HG02798 (cell line): ENCODE measurements at regions not wholly inside any gene's neighbourhood (a gene's known extent, or its start where the extent isn't known, plus 50 kb on each side); places are given as distances from the start of the nearest gene placed in this dataset.

Experiments
- ATAC-seq: cut with Tn5 transposase; IDR thresholded peaks from one replicate; pipeline ENCODE4 v1.9.1; 2021; ENCODE audit warnings: mild to moderate bottlenecking; ENCODE audit not compliant: unreplicated experiment, poor library complexity

- ATAC-seq, result no peak
Observed at GRCh38 chr1:110816945-110817344, 56.0 kb upstream of the CD53 start.

GRCh38 chr1:110811529-110811928, 61.4 kb upstream of the CD53 start:
- no peak for ATAC-seq

GRCh38 chr1:110800079-110800478, 72.9 kb upstream of the CD53 start:
- no peak for ATAC-seq

GRCh38 chr1:110798691-110799256, 74.2 kb upstream of the CD53 start:
- ATAC-seq, result no peak

- no peak for ATAC-seq
Observed at GRCh38 chr1:110788673-110789072, 84.3 kb upstream of the CD53 start.

- peak; percentile 82 for ATAC-seq
Observed at GRCh38 chr1:110787328-110788071, 85.4 kb upstream of the CD53 start.

- peak; percentile 35 for ATAC-seq
Observed at GRCh38 chr1:110786802-110787327, 86.1 kb upstream of the CD53 start.

- ATAC-seq, result no peak
Observed at GRCh38 chr1:110785612-110786011, 87.3 kb upstream of the CD53 start.

GRCh38 chr1:110785055-110785454, 87.9 kb upstream of the CD53 start:
- ATAC-seq, result no peak

- ATAC-seq, result no peak
Observed at GRCh38 chr1:110783292-110783918, 89.5 kb upstream of the CD53 start.

GRCh38 chr1:110781525-110781924, 91.4 kb upstream of the CD53 start:
- ATAC-seq, result no peak

GRCh38 chr1:110780600-110781484, 92.1 kb upstream of the CD53 start:
- no peak for ATAC-seq

GRCh38 chr1:110779636-110780035, 93.3 kb upstream of the CD53 start:
- no peak for ATAC-seq

- ATAC-seq, result no peak
Observed at GRCh38 chr1:110778821-110779220, 94.1 kb upstream of the CD53 start.

- ATAC-seq, result no peak
Observed at GRCh38 chr1:110777228-110777627, 95.7 kb upstream of the CD53 start.

GRCh38 chr1:110774398-110774797, 98.5 kb upstream of the CD53 start:
- no peak for ATAC-seq

- ATAC-seq, result no peak
Observed at GRCh38 chr1:110773813-110774212, 99.1 kb upstream of the KCNA3 start.

GRCh38 chr1:110771245-110772022, 96.7 kb upstream of the KCNA3 start:
- ATAC-seq, result no peak

- ATAC-seq, result no peak
Observed at GRCh38 chr1:110770832-110771231, 96.1 kb upstream of the KCNA3 start.

GRCh38 chr1:110768605-110769004, 93.9 kb upstream of the KCNA3 start:
- ATAC-seq, result no peak
